Endothelial cell of hepatic sinusoid (primary cell): ENCODE measurements at regions not wholly inside any gene's neighbourhood (a gene's known extent, or its start where the extent isn't known, plus 50 kb on each side); places are given as distances from the start of the nearest gene placed in this dataset.

Source experiments
- in situ Hi-C: cut with HindIII; loops from 2 replicates; pipeline ENCODE4 v1.10.0; 2017; ENCODE audit warnings: low sequenced_read_pairs

- in situ Hi-C loops: loop anchor here (10.0 kb wide), 1 partner anchor 117 kb away; no protein-coding TSS in a partner anchor
These were observed 273.9 kb downstream of the RPS24 start for GRCh38 chr10:78307576-78307975.

GRCh38 chr10:78309536-78310237 is 276.0 kb downstream of the RPS24 start:
- in situ Hi-C loops: loop anchor here (10.0 kb wide), 1 partner anchor 115 kb away; no protein-coding TSS in a partner anchor

GRCh38 chr10:78310481-78311080 is 276.9 kb downstream of the RPS24 start:
- in situ Hi-C loops: no loop called here

DNA sequence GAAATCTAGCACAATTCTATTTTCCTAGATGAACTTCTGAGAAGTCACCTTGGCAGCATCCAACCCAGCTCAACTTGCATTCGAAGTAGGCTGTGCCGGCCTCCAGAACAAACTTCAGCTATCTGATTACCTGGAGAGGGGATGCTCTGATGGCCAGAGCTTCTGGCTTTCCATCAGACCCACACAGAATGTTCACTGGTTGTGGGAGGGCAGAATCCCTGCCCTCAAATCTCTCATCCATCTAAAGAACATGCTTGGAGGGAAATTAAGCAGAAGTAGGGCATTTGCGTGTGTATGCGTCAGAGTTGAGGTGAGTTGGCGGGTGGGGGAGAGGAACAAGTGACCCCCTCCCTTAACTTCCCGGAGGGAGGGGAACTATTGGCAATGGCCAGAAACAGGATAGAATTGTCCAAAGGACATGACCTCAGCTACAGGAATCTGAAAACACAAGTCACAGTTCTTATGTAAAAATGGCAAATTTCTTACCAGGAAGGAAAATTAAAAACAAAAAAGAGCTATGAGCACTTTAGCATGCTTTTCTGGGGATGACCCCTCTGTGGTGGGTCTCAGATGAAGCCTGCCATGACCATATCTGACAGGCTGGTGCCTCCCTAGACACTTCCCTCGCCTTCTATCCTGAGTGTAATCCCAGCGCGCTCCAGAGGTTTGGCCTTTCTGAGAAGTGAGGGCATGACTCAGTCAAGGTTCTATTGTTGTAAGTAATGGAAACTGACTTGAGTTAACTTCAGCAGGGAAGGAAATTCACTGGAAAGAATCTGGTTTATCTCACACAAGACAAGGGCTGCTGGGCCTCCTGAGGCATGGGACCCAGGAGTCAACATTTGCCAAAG is 278.8 kb downstream of the RPS24 start:
- in situ Hi-C loops: no loop called here

DNA sequence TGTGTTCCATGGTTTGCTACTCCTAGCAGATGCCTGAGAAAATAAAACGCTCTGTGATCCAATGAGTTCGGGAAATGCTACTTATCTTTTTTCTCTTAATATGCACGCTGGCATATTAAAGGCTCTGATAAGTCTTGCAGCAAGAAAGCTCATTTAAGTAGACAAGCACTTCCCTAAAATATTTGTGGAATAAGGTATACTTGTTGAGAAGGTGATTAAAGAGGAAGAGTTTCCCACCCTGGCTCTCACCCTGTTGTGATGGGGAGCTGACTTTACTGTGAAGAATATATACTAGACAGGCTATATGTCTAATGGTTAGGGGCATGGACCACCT is 279.4 kb downstream of the RPS24 start:
- in situ Hi-C loops: no loop called here

DNA sequence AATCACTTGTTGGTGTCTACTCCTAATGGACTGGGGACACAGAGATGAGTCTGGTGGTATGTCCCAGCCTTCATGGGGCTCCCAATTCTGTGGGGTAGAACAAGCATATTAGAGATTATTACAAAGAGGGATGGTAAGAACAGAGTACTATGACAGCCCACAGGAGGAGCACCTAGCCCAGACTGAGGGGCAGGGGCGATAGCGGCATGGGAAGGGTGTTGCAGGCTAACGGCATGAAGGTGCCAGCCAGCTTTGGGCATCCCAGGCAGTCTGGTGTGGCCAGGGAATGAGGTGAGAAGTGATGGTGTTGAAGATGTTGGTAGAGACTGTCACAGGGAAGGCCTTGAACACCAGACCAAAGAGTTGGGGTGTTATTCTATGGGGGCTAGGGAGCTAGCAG is 280.0 kb downstream of the RPS24 start:
- in situ Hi-C loops: no loop called here

- in situ Hi-C loops: no loop called here
These were observed 281.0 kb downstream of the RPS24 start for GRCh38 chr10:78314651-78315050.

DNA sequence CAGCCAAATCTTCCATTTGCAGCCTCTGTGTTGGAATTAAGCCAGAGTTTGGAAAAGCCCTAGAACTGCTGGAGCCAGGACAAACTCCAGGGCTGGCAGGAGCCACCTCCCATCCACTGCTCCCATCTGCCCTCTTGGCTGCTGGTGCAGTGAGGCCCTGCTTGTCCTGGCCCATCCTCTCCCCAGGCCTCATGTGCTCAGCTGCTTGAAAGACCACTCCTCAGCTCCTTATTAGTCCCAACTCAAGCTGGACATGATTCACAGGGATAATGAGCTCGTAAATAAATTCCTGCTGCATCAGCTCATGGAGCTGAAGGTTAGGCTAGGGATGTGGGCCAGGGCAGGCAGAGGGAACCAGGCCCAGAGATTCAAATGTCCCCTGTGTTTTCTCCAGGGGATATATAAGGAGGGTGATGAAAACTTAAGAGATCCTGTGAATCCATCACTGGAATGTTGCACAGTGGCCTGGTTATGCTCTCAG is 282.8 kb downstream of the RPS24 start:
- in situ Hi-C loops: no loop called here

GRCh38 chr10:78318305-78318704 is 284.6 kb downstream of the RPS24 start:
- in situ Hi-C loops: no loop called here

DNA sequence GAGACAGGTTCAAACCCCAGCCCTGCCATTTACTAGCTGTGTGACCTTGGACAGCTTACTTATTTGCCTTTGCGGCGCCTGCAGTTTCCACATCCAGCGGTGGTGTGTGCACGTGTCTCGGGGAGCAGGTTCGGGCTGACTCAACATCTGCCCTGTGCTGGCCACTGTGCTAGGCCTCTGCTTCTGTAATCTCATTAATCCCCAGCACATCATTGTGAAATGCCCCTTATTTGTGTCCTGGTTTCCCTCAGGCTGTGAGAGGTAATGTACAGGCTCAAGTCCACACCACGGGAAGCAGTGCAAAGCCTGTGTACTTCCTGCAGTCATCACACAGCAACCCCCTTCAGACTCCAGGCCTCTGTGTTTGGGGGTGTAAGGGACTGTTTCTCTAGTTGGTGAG is 285.7 kb downstream of the RPS24 start:
- in situ Hi-C loops: no loop called here

GRCh38 chr10:78319841-78320240 is 286.2 kb downstream of the RPS24 start:
- in situ Hi-C loops: no loop called here

DNA sequence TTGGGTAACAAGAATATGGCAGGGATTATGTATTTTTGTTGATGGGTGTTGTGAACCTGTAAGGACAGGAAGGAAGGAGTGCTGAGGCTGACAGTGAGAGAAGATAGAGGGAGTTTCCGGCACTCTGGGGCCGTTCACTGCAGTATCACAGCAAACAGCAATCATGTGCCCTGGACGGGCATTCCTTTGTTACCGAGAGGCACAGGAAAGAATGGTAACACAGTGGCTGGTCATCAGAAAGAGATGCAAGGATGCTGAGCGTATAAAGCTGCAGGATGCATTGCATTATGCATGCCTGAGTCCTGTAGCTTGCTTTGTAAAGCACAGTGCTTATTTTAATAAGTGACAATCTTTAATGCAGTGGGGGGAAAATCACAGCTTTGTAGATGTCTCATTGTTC is 286.8 kb downstream of the RPS24 start:
- in situ Hi-C loops: no loop called here

GRCh38 chr10:78321000-78321399 is 287.3 kb downstream of the RPS24 start:
- in situ Hi-C loops: no loop called here

DNA sequence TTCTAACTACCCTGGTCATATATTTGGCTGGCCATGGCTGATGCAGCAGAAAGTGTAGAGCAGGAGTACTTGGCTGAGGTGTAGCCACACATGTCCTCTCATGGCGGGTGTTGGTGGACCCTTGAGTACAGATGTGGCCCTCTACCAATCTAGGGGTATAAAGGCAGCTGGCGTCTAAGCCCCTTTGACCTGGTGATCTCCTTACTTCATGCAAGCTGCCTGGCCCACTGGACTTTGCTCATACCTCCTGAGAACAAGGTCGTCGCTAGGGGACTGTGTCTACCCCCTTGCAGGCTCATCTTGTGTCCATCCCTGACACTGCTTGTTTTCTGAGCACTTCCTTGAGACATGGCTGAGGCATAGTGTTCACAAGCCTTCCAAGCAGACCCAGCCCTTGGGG is 287.8 kb downstream of the RPS24 start:
- in situ Hi-C loops: no loop called here

- in situ Hi-C loops: no loop called here
These were observed 292.7 kb downstream of the RPS24 start for GRCh38 chr10:78326372-78326771.

DNA sequence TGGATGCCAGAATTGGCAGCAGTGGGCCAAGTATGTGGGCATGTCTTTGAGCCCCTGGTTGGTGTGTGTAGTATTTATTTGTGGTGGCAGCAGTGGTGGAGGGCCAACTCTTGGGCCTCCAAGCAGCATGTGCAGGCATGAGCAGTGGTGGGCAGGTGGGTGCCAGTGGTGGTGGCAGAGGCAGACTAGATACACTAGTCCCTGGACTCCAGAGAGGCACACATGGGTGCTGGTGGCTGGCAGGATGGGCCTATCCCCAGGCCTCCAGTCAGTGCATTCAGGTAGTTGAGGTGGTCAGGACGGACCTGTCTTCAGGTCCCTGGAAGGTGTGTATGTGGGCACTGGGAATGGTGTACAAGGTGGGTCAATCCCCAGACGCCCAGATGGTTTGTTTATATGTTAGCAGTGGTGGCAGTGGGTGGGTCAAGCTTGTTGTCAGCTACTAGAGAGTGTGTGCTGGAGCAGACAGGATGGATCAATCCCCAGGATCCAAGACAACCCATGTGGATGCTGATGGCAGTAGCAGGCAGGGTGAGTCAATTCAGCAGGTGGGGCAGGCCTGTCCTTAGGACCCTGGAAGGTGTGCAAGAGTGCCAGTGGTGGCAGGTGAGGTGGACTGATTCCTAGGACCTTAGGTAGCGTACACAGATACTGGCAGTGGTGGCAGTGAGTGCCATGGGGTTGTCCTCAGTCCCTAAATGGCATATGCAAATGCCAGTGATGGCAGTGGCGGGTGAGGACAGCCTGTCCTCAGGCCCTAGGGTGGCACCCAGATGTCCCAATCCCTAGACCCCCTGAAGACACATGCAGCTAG is 294.3 kb downstream of the RPS24 start:
- in situ Hi-C loops: no loop called here

- in situ Hi-C loops: no loop called here
These were observed 295.1 kb downstream of the RPS24 start for GRCh38 chr10:78328592-78329404.

GRCh38 chr10:78330884-78331283 is 297.2 kb downstream of the RPS24 start:
- in situ Hi-C loops: no loop called here

DNA sequence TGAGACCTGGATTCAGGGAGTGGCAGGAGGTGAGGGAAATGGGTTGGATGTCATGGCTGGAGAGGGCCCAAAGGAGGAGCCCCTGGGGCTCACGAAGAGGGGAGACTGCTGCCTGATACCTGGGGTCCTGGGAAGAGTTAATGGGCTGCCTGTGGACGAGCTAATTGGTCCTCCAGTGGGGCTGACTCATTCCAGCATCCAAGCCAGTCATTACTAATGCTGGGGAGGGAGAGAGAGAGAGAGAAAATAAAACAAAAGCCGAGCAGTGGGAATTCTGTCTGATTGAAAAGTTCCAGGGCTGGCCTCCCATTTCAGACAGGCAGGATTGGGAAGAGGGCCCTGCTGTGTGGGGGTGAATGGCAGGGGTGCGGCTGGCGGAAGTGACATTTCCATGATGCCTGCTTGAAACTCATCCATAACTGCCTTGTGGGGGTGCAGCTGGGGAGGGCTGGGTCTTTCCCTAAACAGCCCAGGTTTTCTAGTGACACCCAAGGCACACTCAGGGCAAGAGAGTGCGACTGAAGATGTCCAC is 297.8 kb downstream of the RPS24 start:
- in situ Hi-C loops: no loop called here

GRCh38 chr10:78332012-78332411 is 298.3 kb downstream of the RPS24 start:
- in situ Hi-C loops: no loop called here
